Breast epithelium (tissue), 4 donors: ENCODE measurements at regions not wholly inside any gene's neighbourhood (a gene's known extent, or its start where the extent isn't known, plus 50 kb on each side); places are given as distances from the start of the nearest gene placed in this dataset.
"Not testable (repeated sequence)": the region's sequence is repeated elsewhere in the genome, so short reads cannot be mapped to it uniquely, and the experiment has no call there.

ENCODE experiments used
- DNase-seq, 2 donors: peaks; one replicate each; pipeline ENCODE4 v3.0.0-alpha.2; 2019; ENCODE audit warnings: low spot score in 2 of 2
- H3K27ac ChIP-seq, 2 donors: fragments of 200-600 bp; sonication (generic) in 1 of 2; one replicate each; pipeline ENCODE4 v1.5.1; 2016 to 2019; ENCODE audit warnings: mild to moderate bottlenecking in 1 of 2
- H3K27me3 ChIP-seq, 2 donors: fragments of 200-600 bp; sonication (generic) in 1 of 2; one replicate each; pipeline versions ENCODE4 v1.5.1 to v1.6.0; 2017 to 2019; ENCODE audit warnings: control low read depth in 1 of 2, mild to moderate bottlenecking in 1 of 2
- H3K36me3 ChIP-seq: fragments of 200-600 bp; one replicate; pipeline ENCODE4 v1.5.1; 2019
- H3K4me1 ChIP-seq, 2 donors: fragments of 200-600 bp; sonication (generic); one replicate each; pipeline ENCODE4 v1.5.1; 2016 to 2019; ENCODE audit warnings: control low read depth in 1 of 2
- H3K4me3 ChIP-seq, 3 donors: fragments of 200-600 bp; sonication (generic); 1 replicate in 2 of 3; 2 replicates in 1 of 3; pipeline ENCODE4 v1.5.1; 2016 to 2019; ENCODE audit warnings: mild to moderate bottlenecking in 3 of 3, moderate library complexity in 2 of 3
- H3K9me3 ChIP-seq, 2 donors: fragments of 200-600 bp; sonication (generic) in 1 of 2; one replicate each; pipeline ENCODE4 v1.5.1; 2016 to 2019; ENCODE audit warnings: control low read depth in 1 of 2
- CTCF ChIP-seq, 3 donors: fragments of 450-650 bp; IDR thresholded peaks; one replicate each; pipeline ENCODE4 v1.5.1; 2016 to 2017; ENCODE audit warnings: antibody characterized with exemption in 3 of 3, mild to moderate bottlenecking in 3 of 3, moderate library complexity in 3 of 3
- POLR2A ChIP-seq: fragments of 450-650 bp; IDR thresholded peaks from one replicate; pipeline ENCODE4 v1.6.1; 2016; ENCODE audit warnings: antibody characterized with exemption, mild to moderate bottlenecking, moderate library complexity
- POLR2AphosphoS5 ChIP-seq, 3 donors: sonication (generic); formaldehyde crosslinking; IDR thresholded peaks; one replicate each; pipeline ENCODE4 v1.6.1; 2017; ENCODE audit warnings: antibody characterized with exemption in 3 of 3
- intact Hi-C: fragments of 100-400 bp; cut with DNase I; formaldehyde crosslinking; loops from one replicate; pipeline ENCODE4 v1.15.1; 2023; ENCODE audit warnings: low total_unique reads

- no peak for DNase-seq
- H3K27me3 ChIP-seq, result no peaks in the 10 kb centered on the region
- no peaks in the 10 kb centered on the region for H3K36me3 ChIP-seq
- H3K9me3 ChIP-seq, result peaks cover 0 to 5% of the 10 kb centered on the region in 2 donors
- no peaks in the 10 kb centered on the region for H3K4me1 ChIP-seq
- H3K27ac ChIP-seq, result no peak overlapping the region
- intact Hi-C loops, result no loop called here
- TF ChIP-seq CTCF (IDR thresholded peaks at IDR 0.05) (no peak), POLR2A (no peak), POLR2AphosphoS5 (IDR thresholded peaks at IDR 0.05) (no peak)
- H3K4me3 ChIP-seq, result no peak overlapping the region
These were observed 989.0 kb downstream of the GATA3 start for GRCh38 chr10:9043466-9043865.

GRCh38 chr10:9045311-9045710, 990.8 kb downstream of the GATA3 start:
- Histone ChIP-seq H3K4me3 (no peak overlapping the region), H3K4me1 (no peaks in the 10 kb centered on the region), H3K36me3 (no peaks in the 10 kb centered on the region), H3K9me3 (peaks cover 5 to 9% of the 10 kb centered on the region in 2 donors), H3K27ac (no peak overlapping the region), H3K27me3 (no peaks in the 10 kb centered on the region)
- TF ChIP-seq POLR2A (no peak), POLR2AphosphoS5 (IDR thresholded peaks at IDR 0.05) (no peak), CTCF (IDR thresholded peaks at IDR 0.05) (no peak)
- no peak for DNase-seq
- intact Hi-C loops, result no loop called here

- Histone ChIP-seq H3K9me3 (peaks cover 0 to 9% of the 10 kb centered on the region in 2 donors), H3K4me3 (no peak overlapping the region), H3K36me3 (no peaks in the 10 kb centered on the region), H3K27ac (no peak overlapping the region), H3K4me1 (no peaks in the 10 kb centered on the region), H3K27me3 (no peaks in the 10 kb centered on the region)
- no peak for DNase-seq
- intact Hi-C loops, result no loop called here
- TF ChIP-seq CTCF (IDR thresholded peaks at IDR 0.05) (no peak), POLR2A (no peak)
These were observed 997.0 kb downstream of the GATA3 start for GRCh38 chr10:9051328-9051974.

GRCh38 chr10:9052767-9053166, 998.3 kb downstream of the GATA3 start:
- no peak for DNase-seq
- H3K27me3 ChIP-seq, result no peaks in the 10 kb centered on the region
- no peak overlapping the region for H3K4me3 ChIP-seq
- no peaks in the 10 kb centered on the region for H3K4me1 ChIP-seq
- TF ChIP-seq CTCF (IDR thresholded peaks at IDR 0.05), result no peak
- no peak for TF ChIP-seq POLR2A
- TF ChIP-seq POLR2AphosphoS5 (IDR thresholded peaks at IDR 0.05), result no peak
- H3K9me3 ChIP-seq, result peaks cover 0 to 9% of the 10 kb centered on the region in 2 donors
- intact Hi-C loops, result no loop called here
- no peaks in the 10 kb centered on the region for H3K36me3 ChIP-seq
- no peak overlapping the region for H3K27ac ChIP-seq

- TF ChIP-seq POLR2A (no peak), CTCF (IDR thresholded peaks at IDR 0.05) (no peak)
- H3K27me3 ChIP-seq, result no peaks in the 10 kb centered on the region
These were observed 1002.0 kb downstream of the GATA3 start for GRCh38 chr10:9056521-9056920.

GRCh38 chr10:9057293-9057692, 1002.8 kb downstream of the GATA3 start:
- H3K4me3 ChIP-seq, H3K27ac ChIP-seq, H3K27me3 ChIP-seq, DNase-seq, H3K4me1 ChIP-seq, intact Hi-C loops, H3K9me3 ChIP-seq, H3K36me3 ChIP-seq: not testable (repeated sequence)

More at GRCh38 chr10:9056521-9056920, 1002.0 kb downstream of the GATA3 start:
- H3K4me1 ChIP-seq, result no peaks in the 10 kb centered on the region
- intact Hi-C loops, result no loop called here
- no peak overlapping the region for H3K4me3 ChIP-seq
- no peaks in the 10 kb centered on the region for H3K36me3 ChIP-seq
- DNase-seq, result no peak
- H3K27ac ChIP-seq, result no peak overlapping the region
- H3K9me3 ChIP-seq, result no peaks in the 10 kb centered on the region
